AG04449 (cell line): ENCODE measurements at regions not wholly inside any gene's neighbourhood (a gene's known extent, or its start where the extent isn't known, plus 50 kb on each side); places are given as distances from the start of the nearest gene placed in this dataset.
"Not testable (repeated sequence)": the region's sequence is repeated elsewhere in the genome, so short reads cannot be mapped to it uniquely, and the experiment has no call there.

Experiments
- CTCF ChIA-PET: fragments of 350-600 bp; formaldehyde crosslinking; extraction: SDS; loops from one replicate; lab custom pipeline; 2021; ENCODE audit warnings: antibody characterized with exemption; lab: Yijun Ruan, JAX
- POLR2A ChIA-PET: fragments of 400-600, 350-600 bp; formaldehyde crosslinking; extraction: SDS; loops from one replicate; lab custom pipeline; 2020; ENCODE audit warnings: antibody characterized with exemption, inconsistent platforms; lab: Yijun Ruan, JAX
- DNase-seq: peaks from one replicate; pipeline ENCODE4 v3.0.0-alpha.2; 2010; ENCODE audit warnings: low read depth, low spot score
- H3K4me3 ChIP-seq: 2 replicates; pipeline ENCODE4 v1.5.1; 2011; ENCODE audit warnings: low read depth, mild to moderate bottlenecking, control low read depth, low read length
- CTCF ChIP-seq: IDR thresholded peaks from one replicate; pipeline ENCODE4 v1.5.1; 2011; ENCODE audit warnings: mild to moderate bottlenecking, moderate library complexity, low read length, control low read depth, inconsistent platforms; ENCODE audit not compliant: insufficient read depth; ENCODE audit errors: missing control alignments

DNA sequence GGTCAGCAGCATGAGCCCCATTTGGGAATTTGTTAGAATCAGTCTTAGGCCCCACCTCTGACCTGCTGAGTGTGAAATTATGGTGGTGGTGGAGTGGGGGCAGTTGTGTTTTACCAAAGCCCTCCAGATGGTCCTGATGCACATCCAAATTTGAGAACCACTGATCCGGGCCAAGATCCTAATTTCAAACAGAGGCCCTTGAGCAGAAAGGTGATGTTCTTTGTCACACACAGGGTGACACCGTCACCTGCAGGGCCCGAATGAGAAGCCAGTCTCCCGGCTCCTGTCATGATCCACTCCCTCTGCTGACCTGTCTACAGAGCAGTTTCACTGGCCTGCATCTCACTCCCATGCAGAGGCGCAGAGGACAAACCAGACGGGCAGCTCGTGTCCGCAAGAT, 129.9 kb downstream of the TRIM43 start:
- CTCF ChIA-PET = no interaction called here

DNA sequence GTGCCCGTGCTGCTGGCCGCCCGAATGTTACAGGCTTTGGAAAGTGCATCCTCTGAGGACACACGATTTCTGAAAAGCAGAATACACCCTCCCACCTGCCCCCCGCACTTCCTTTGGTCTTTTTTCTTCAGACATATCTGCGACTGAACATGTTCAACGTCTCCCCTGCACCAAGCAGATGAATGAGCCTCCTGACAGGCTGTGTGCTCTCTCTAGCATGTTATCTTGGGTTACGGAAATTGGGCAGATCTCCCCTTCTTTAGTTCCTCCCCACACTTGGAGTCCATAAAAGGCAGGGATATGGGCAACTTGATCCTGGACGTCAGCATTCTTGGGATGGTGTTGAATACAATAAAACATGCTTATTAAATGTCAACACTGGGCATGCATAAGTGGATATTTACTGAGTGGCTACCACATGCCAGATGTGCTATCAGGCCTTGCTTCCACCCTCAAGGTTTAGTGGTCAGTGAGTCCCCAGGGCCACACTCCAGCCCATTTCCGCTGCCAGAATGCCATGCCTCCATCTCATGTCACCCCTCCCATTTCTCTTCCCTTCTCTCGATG, 130.4 kb downstream of the TRIM43 start:
- ChIA-PET POLR2A (no interaction called here), CTCF (no interaction called here)
- DNase-seq = no peak
- H3K4me3 ChIP-seq = no peak overlapping the region
- no peak for TF ChIP-seq CTCF

More for the DNA sequence above, 129.9 kb downstream of the TRIM43 start:
- TF ChIP-seq CTCF = no peak
- DNase-seq = no peak
- POLR2A ChIA-PET = no interaction called here
- no peak overlapping the region for H3K4me3 ChIP-seq

DNA sequence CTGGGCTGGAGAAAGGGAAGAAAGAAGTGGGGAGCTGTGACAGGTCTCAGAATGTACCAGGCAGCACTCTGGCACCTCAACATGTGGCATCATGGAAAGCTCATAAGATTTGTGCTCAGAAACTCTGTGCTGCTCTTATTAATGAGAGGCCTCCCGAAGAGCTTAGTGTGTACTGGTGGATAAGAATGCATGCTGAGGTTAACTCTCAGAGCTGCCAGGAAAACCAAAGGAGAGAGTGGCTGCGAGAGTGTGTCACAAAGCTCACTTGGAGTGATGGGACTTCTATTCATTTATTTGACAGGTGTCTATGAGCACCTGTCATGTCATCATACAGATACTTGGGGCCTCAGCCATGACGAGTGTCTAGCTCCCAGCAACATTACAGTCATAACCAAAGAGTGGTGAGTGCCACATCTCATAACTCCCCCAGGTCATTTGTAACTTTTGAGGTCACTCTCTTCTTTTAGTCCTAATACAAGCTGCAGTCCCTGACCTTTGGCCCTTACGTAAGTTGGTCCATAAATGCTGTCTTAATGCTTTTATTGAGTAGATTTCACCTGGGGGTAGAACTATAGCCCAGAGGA, 131.9 kb downstream of the TRIM43 start:
- POLR2A ChIA-PET, DNase-seq, H3K4me3 ChIP-seq: not testable (repeated sequence)
- CTCF ChIA-PET = interaction anchor here (0.9 to 1.8 kb wide), 4 partner anchors 308 to 378 kb away, joined by 3 to 7 read pairs (median 4); no protein-coding TSS in a partner anchor

DNA sequence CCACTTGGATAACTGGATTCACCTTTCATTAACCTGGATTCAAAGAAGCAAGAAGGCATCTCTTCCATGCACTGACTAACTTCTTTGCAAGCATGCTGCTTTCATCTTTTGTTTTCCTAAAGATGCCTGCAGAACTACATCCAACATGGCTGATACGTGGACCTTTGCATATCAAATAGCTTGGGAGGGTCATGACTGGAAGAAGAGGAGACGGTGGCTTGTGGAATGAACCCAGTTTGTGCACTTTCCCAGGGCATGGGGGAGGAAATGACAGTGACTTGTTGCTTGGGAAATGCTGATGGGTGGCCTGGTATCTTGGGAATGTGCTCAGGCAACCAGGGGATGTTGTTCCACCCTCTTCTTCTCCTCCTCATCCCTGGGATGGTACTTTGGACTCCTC, 133.4 kb downstream of the TRIM43 start:
- H3K4me3 ChIP-seq, POLR2A ChIA-PET, DNase-seq: not testable (repeated sequence)
- CTCF ChIA-PET = interaction anchor here (2.3 kb wide), 1 partner anchor 380 kb away, joined by 5 read pairs; no protein-coding TSS in a partner anchor

DNA sequence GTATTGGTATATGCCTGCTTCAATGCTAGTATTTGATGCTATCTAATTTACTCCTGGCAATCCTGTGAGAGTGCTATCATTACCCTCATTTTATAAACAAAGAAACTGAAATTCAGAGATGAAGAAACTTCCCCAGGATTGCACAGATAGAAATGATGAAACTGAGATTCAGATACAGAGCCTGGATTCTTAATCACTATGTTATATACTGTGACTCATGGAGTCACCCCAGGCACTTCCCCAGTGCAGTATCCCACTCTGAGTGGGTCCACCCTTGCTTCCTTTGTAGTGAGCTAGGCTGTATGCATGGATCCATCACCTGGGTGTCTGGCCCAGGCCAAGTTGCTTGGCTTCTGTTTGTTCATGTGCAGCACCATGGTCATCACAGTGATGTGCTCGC, 133.9 kb downstream of the TRIM43 start:
- DNase-seq, POLR2A ChIA-PET: not testable (repeated sequence)
- CTCF ChIA-PET = interaction anchor here (2.3 to 5.4 kb wide), 2 partner anchors 311 to 380 kb away, joined by 5 to 47 read pairs; no protein-coding TSS in a partner anchor

GRCh38 chr2:95727420-95727819, 135.6 kb downstream of the TRIM43 start:
- H3K4me3 ChIP-seq, DNase-seq, POLR2A ChIA-PET: not testable (repeated sequence)
- CTCF ChIA-PET = interaction anchor here (1.3 to 5.4 kb wide), 6 partner anchors 312 to 382 kb away, joined by 3 to 74 read pairs (median 5); no protein-coding TSS in a partner anchor

More for the DNA sequence above, 133.9 kb downstream of the TRIM43 start:
- not testable (repeated sequence) for H3K4me3 ChIP-seq

DNA sequence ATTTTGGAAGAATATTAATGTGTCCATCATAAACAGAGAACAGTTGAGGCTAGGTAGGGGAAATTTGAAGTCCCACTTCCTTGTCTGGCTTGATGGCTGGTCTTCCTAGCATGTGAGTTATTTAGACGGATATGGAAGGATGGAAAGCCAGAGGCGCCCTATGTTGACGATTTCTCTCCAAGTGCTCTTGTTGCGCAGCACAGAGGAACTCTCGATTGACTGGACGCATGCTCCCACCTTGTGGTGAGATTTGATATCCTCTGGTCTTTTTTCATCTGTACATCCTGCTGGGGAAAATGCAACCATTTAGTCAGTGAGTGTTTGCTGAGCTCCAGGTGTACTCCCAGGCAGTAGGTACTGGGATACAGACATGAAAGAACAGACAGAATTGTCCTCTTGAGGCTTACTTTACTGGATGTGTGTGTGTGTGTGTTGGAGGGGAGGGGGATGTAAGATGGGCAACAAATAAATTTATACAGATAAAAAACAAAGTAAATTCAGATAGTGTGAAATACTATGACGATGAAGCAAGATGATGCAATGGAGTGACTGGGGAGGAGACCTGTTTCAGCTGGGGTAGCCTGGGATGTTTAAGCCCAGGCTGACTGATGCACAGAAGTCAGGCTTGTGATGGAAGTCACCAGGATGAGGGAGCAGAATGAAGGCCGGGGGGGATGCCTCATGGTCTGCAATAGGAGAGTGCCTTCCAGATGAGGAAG, 137.2 kb downstream of the TRIM43 start:
- CTCF ChIA-PET = interaction anchor here (0.8 to 5.4 kb wide), 12 partner anchors 203 to 498 kb away, joined by 3 to 74 read pairs (median 5); partner anchors contain the start of gene FAHD2A
- POLR2A ChIA-PET = no interaction called here
- peak; percentile 60 for TF ChIP-seq CTCF
- DNase-seq = peak; percentile 59
- no peak overlapping the region for H3K4me3 ChIP-seq

- no peak for TF ChIP-seq CTCF
- ChIA-PET POLR2A (no interaction called here), CTCF (interaction anchor here (0.8 to 5.4 kb wide), 11 partner anchors 203 to 498 kb away, joined by 3 to 74 read pairs (median 6); partner anchors contain the start of gene FAHD2A)
- no peak for DNase-seq
- no peak overlapping the region for H3K4me3 ChIP-seq
These were observed 137.8 kb downstream of the TRIM43 start for GRCh38 chr2:95729597-95729955.
